Body of pancreas (tissue), 4 donors: ENCODE measurements at regions not wholly inside any gene's neighbourhood (a gene's known extent, or its start where the extent isn't known, plus 50 kb on each side); places are given as distances from the start of the nearest gene placed in this dataset.

Experiments
- POLR2A ChIP-seq, 3 donors: fragments of 450-650 bp; IDR thresholded peaks; one replicate each; pipeline ENCODE4 v1.6.1; 2016; ENCODE audit warnings: antibody characterized with exemption in 3 of 3, mild to moderate bottlenecking in 2 of 3
- TF ChIP-seq, protein P1 (sequence below), 7 experiments: fragments of 450-650 bp in 4 of 7; fragments of 200-600 bp in 3 of 7; sonication (generic) in 3 of 7; IDR thresholded peaks; one replicate each; pipeline ENCODE4 v1.5.1; 2016 to 2019; ENCODE audit warnings: antibody characterized with exemption in 7 of 7

DNA sequence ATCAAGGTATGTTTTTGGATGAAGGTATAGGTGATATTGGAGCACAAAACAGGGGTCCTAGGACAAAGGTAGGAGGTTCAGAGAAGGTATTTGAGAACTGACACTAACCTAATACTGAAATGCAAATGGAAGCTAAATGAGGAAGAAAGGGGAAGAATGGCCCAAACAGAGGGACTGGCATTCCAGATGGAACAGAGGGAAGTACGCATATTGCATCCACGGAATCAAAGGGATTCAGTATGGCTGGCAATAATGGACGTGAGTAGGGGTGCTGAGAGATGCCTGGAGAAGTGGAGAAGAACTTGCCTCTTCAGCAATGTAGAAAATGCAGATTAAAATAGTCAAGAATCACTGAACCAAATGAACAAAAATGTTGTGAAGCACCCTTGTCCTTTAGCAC, 283.5 kb upstream of the DACH1 start:
- TF ChIP-seq, protein P1, sequence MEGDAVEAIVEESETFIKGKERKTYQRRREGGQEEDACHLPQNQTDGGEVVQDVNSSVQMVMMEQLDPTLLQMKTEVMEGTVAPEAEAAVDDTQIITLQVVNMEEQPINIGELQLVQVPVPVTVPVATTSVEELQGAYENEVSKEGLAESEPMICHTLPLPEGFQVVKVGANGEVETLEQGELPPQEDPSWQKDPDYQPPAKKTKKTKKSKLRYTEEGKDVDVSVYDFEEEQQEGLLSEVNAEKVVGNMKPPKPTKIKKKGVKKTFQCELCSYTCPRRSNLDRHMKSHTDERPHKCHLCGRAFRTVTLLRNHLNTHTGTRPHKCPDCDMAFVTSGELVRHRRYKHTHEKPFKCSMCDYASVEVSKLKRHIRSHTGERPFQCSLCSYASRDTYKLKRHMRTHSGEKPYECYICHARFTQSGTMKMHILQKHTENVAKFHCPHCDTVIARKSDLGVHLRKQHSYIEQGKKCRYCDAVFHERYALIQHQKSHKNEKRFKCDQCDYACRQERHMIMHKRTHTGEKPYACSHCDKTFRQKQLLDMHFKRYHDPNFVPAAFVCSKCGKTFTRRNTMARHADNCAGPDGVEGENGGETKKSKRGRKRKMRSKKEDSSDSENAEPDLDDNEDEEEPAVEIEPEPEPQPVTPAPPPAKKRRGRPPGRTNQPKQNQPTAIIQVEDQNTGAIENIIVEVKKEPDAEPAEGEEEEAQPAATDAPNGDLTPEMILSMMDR (IDR thresholded peaks at IDR 0.05), result no peak
- no peak for TF ChIP-seq POLR2A (IDR thresholded peaks at IDR 0.05)
